ENCODE measurements at regions not wholly inside any gene's neighbourhood (a gene's known extent, or its start where the extent isn't known, plus 50 kb on each side); places are given as distances from the start of the nearest gene placed in this dataset.

DNA sequence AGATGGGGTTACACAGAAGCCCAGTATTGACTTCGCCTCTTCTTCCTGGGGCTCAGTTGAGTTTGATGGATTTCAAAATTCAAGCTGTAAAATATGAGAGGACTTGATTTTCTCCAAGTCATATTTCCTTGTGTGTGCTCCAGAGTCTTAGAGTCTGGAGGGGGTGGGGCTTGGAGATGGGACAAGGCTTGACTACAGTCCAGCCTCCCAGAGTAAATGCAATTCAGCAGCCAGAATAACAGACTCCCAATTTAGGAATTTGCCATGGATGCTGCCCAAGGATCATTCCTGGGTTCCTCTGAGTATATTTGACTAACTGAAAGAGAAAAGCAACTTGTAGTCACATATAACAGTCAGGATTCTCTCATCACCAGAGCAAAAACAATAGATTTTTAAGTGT, 53.7 kb upstream of the RBPJ start:
- TF ChIP-seq EP300 (IDR thresholded peaks at IDR 0.05; ENCODE audit: borderline replicate concordance), result no peak
- no peak for TF ChIP-seq CREB1 (IDR thresholded peaks at IDR 0.05; ENCODE audit: low read depth)
- TF ChIP-seq, protein P1, sequence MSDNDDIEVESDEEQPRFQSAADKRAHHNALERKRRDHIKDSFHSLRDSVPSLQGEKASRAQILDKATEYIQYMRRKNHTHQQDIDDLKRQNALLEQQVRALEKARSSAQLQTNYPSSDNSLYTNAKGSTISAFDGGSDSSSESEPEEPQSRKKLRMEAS (IDR thresholded peaks at IDR 0.05), result no peak
- TF ChIP-seq YY1 (IDR thresholded peaks at IDR 0.05; ENCODE audit: low read depth), result no peak
- no peak for TF ChIP-seq ZBTB7A (IDR thresholded peaks at IDR 0.05; ENCODE audit: low read depth)
